ENCODE measurements at regions not wholly inside any gene's neighbourhood (a gene's known extent, or its start where the extent isn't known, plus 50 kb on each side); places are given as distances from the start of the nearest gene placed in this dataset.

GRCh38 chr3:74564560-74564959 lies 49.9 kb downstream of the CNTN3 start:
- DNase-seq: no peak

- no peak for DNase-seq
Observed at GRCh38 chr3:74562558-74563269, 51.7 kb downstream of the CNTN3 start.

- no peak for DNase-seq
Observed at GRCh38 chr3:74561881-74562280, 52.6 kb downstream of the CNTN3 start.

GRCh38 chr3:74559261-74559660 lies 55.2 kb downstream of the CNTN3 start:
- no peak for DNase-seq

GRCh38 chr3:74550686-74551085 lies 63.8 kb downstream of the CNTN3 start:
- no peak for DNase-seq

GRCh38 chr3:74546426-74546825 lies 68.0 kb downstream of the CNTN3 start:
- no peak for DNase-seq

GRCh38 chr3:74542441-74542840 lies 72.0 kb downstream of the CNTN3 start:
- DNase-seq: no peak

- DNase-seq: no peak
Observed at GRCh38 chr3:74539876-74540275, 74.6 kb downstream of the CNTN3 start.

GRCh38 chr3:74538669-74539068 lies 75.8 kb downstream of the CNTN3 start:
- DNase-seq: no peak

- no peak for DNase-seq
Observed at GRCh38 chr3:74537857-74538256, 76.6 kb downstream of the CNTN3 start.

- no peak for DNase-seq
Observed at GRCh38 chr3:74537164-74537563, 77.3 kb downstream of the CNTN3 start.

GRCh38 chr3:74535281-74535680 lies 79.2 kb downstream of the CNTN3 start:
- DNase-seq: no peak

GRCh38 chr3:74534611-74535010 lies 79.8 kb downstream of the CNTN3 start:
- no peak for DNase-seq

GRCh38 chr3:74532446-74532845 lies 82.0 kb downstream of the CNTN3 start:
- no peak for DNase-seq

- DNase-seq: no peak
Observed at GRCh38 chr3:74531491-74531890, 83.0 kb downstream of the CNTN3 start.

GRCh38 chr3:74529145-74529544 lies 85.3 kb downstream of the CNTN3 start:
- no peak for DNase-seq

GRCh38 chr3:74527566-74527965 lies 86.9 kb downstream of the CNTN3 start:
- DNase-seq: no peak

- DNase-seq: no peak
Observed at GRCh38 chr3:74523811-74524210, 90.6 kb downstream of the CNTN3 start.

GRCh38 chr3:74520895-74521294 lies 93.6 kb downstream of the CNTN3 start:
- DNase-seq: no peak

GRCh38 chr3:74518610-74519009 lies 95.8 kb downstream of the CNTN3 start:
- DNase-seq: no peak

- DNase-seq: no peak
Observed at GRCh38 chr3:74516019-74516418, 98.4 kb downstream of the CNTN3 start.

GRCh38 chr3:74515451-74515850 lies 99.0 kb downstream of the CNTN3 start:
- DNase-seq: no peak

- no peak for DNase-seq
Observed at GRCh38 chr3:74511078-74511477, 103.4 kb downstream of the CNTN3 start.

GRCh38 chr3:74510261-74510818 lies 104.1 kb downstream of the CNTN3 start:
- no peak for DNase-seq

GRCh38 chr3:74507691-74508090 lies 106.8 kb downstream of the CNTN3 start:
- no peak for DNase-seq
